ENCODE measurements at regions not wholly inside any gene's neighbourhood (a gene's known extent, or its start where the extent isn't known, plus 50 kb on each side); places are given as distances from the start of the nearest gene placed in this dataset.
A peak's percentile ranks its signal among the peaks of the same experiment; 100 is the strongest.

GRCh38 chr3:154955907-154956533 is 124.1 kb upstream of the MME start:
- no peak for DNase-seq (ENCODE audit: low read depth in 1 of 2, low spot score in 1 of 2)
- no peak for ATAC-seq
- H3K4me3 ChIP-seq: no peak overlapping the region
- H3K27ac ChIP-seq: no peak overlapping the region
- FAIRE-seq: no peak
- H3K9me3 ChIP-seq: no peaks in the 10 kb centered on the region
- POLR2A ChIA-PET: no interaction called here
- no peak overlapping the region for H3K4me2 ChIP-seq
- CTCF ChIA-PET: no interaction called here
- TF ChIP-seq ZSCAN20 (CRISPR knock-in tag; IDR thresholded peaks at IDR 0.05): no peak
- no peak for TF ChIP-seq PBX3 (IDR thresholded peaks at IDR 0.05)
- no peak for TF ChIP-seq BCL3 (IDR thresholded peaks at IDR 0.05)
- TF ChIP-seq ELK1 (IDR thresholded peaks at IDR 0.05; ENCODE audit: low read depth, low read length): no peak
- no peak for TF ChIP-seq HOXB5 (CRISPR knock-in tag; IDR thresholded peaks at IDR 0.05)
- 13% methylated on average over 2 of the region's 2 CpGs for WGBS (ENCODE audit: missing lambda C conversion rate)
- H3K4me1 ChIP-seq: no peaks in the 10 kb centered on the region

- ChIA-PET CTCF (interaction anchor here (0.7 kb wide), 1 partner anchor 1646 kb away, joined by 3 read pairs; no protein-coding TSS in a partner anchor), POLR2A (no interaction called here)
- ATAC-seq: peak in 1 of 2 experiments; percentile 44; a peak in 1 of 6 replicates
- no peak overlapping the region for H3K4me2 ChIP-seq
- TF ChIP-seq HOXA7 (CRISPR knock-in tag; IDR thresholded peaks at IDR 0.05) (no peak), RAD21 (conservative IDR thresholded peaks at IDR 0.05 in 1 of 2, IDR thresholded peaks at IDR 0.05 in 1 of 2) (peak in 1 of 2 experiments; percentile 16; a peak in 1 of 5 replicates)
- FAIRE-seq: no peak
- H3K27ac ChIP-seq: no peak overlapping the region
- peak in 1 of 2 experiments; percentile 21 for DNase-seq (ENCODE audit: low read depth in 1 of 2, low spot score in 1 of 2)
- H3K9me3 ChIP-seq: no peaks in the 10 kb centered on the region
- H3K4me1 ChIP-seq: no peaks in the 10 kb centered on the region
- WGBS (ENCODE audit: missing lambda C conversion rate): 4% methylated on average over 1 of the region's 1 CpG
- H3K4me3 ChIP-seq: no peak overlapping the region
These were observed 125.4 kb upstream of the MME start for GRCh38 chr3:154954757-154955156.

GRCh38 chr3:154953538-154953937 is 126.6 kb upstream of the MME start:
- 3% methylated on average over 3 of the region's 3 CpGs for WGBS (ENCODE audit: missing lambda C conversion rate)
- H3K27ac ChIP-seq: no peak overlapping the region
- CTCF ChIA-PET: no interaction called here
- H3K4me3 ChIP-seq: no peak overlapping the region
- no peaks in the 10 kb centered on the region for H3K9me3 ChIP-seq
- ATAC-seq (no peak), DNase-seq (ENCODE audit: low read depth in 1 of 2, low spot score in 1 of 2) (no peak), FAIRE-seq (no peak)
- H3K4me1 ChIP-seq: no peaks in the 10 kb centered on the region
- TF ChIP-seq EHF (CRISPR knock-in tag; IDR thresholded peaks at IDR 0.05): no peak
- TF ChIP-seq GATA3 (IDR thresholded peaks at IDR 0.05; ENCODE audit: borderline replicate concordance): no peak
- no peak for TF ChIP-seq SMC3 (IDR thresholded peaks at IDR 0.05)
- no peak for TF ChIP-seq E2F6 (IDR thresholded peaks at IDR 0.05; ENCODE audit: borderline replicate concordance, low read depth)
- POLR2A ChIA-PET: no interaction called here
- H3K4me2 ChIP-seq: no peak overlapping the region

- POLR2A ChIA-PET: no interaction called here
- ATAC-seq: no peak
- CTCF ChIA-PET: no interaction called here
- no peak overlapping the region for H3K4me2 ChIP-seq
- FAIRE-seq: no peak
- H3K4me3 ChIP-seq: no peak overlapping the region
- 31% methylated on average over 6 of the region's 6 CpGs for WGBS (ENCODE audit: missing lambda C conversion rate)
- no peak for DNase-seq (ENCODE audit: low read depth in 1 of 2, low spot score in 1 of 2)
- no peaks in the 10 kb centered on the region for H3K4me1 ChIP-seq
- TF ChIP-seq PHF8 (IDR thresholded peaks at IDR 0.05; ENCODE audit: borderline replicate concordance, low read depth): no peak
- no peak for TF ChIP-seq FOSB (CRISPR knock-in tag; IDR thresholded peaks at IDR 0.05)
- TF ChIP-seq ELK1 (IDR thresholded peaks at IDR 0.05; ENCODE audit: low read depth, low read length): no peak
- no peak for TF ChIP-seq NPAS2 (CRISPR knock-in tag; IDR thresholded peaks at IDR 0.05; ENCODE audit: borderline replicate concordance)
- no peak for TF ChIP-seq GATA3 (IDR thresholded peaks at IDR 0.05; ENCODE audit: borderline replicate concordance)
- TF ChIP-seq RNF2 (IDR thresholded peaks at IDR 0.05; ENCODE audit: borderline replicate concordance, low read depth): no peak
- no peak for TF ChIP-seq BHLHE40 (IDR thresholded peaks at IDR 0.05; ENCODE audit: low read depth, low read length)
- no peak for TF ChIP-seq POLR2A (IDR thresholded peaks at IDR 0.05; ENCODE audit: low read length)
- TF ChIP-seq POLR2AphosphoS2 (conservative IDR thresholded peaks at IDR 0.05; ENCODE audit: low read length): no peak
- TF ChIP-seq HDAC2 (IDR thresholded peaks at IDR 0.05): no peak
- TF ChIP-seq RARB (CRISPR knock-in tag; IDR thresholded peaks at IDR 0.05): no peak
- TF ChIP-seq EHMT2 (IDR thresholded peaks at IDR 0.05; ENCODE audit: low read depth): no peak
- TF ChIP-seq JUN (IDR thresholded peaks at IDR 0.05): no peak
- no peaks in the 10 kb centered on the region for H3K9me3 ChIP-seq
- H3K27ac ChIP-seq: no peak overlapping the region
These were observed 127.6 kb upstream of the MME start for GRCh38 chr3:154952553-154952952.

Measured in A549 (cell line).